Pancreas (tissue), 10 donors: ENCODE measurements at regions not wholly inside any gene's neighbourhood (a gene's known extent, or its start where the extent isn't known, plus 50 kb on each side); places are given as distances from the start of the nearest gene placed in this dataset.
"Not testable (repeated sequence)": the region's sequence is repeated elsewhere in the genome, so short reads cannot be mapped to it uniquely, and the experiment has no call there.

Source experiments
- ATAC-seq, 4 donors: fragments of 200-7000 bp; cut with Tn5 transposase; one replicate each; pipeline versions ENCODE4 v1.8.0 to v1.9.1; 2020; ENCODE audit warnings: mild to moderate bottlenecking in 4 of 4, moderate library complexity in 4 of 4
- DNase-seq, 6 donors: peaks; one replicate each; pipeline ENCODE4 v3.0.0-alpha.2; 2020
- FAIRE-seq: peaks from 2 replicates; lab custom pipeline; 2012; peaks lifted over from hg19 to GRCh38; lab: Jason Lieb, UNC
- H3K27ac ChIP-seq, 4 donors: fragments of 200-600 bp; sonication (generic); 1 replicate in 3 of 4; 2 replicates in 1 of 4; pipeline versions ENCODE4 v1.5.0 to v1.8.0; 2020
- H3K27me3 ChIP-seq, 4 donors: fragments of 200-600 bp; one replicate each; pipeline ENCODE4 v1.8.0; 2021
- H3K36me3 ChIP-seq, 3 donors: fragments of 200-600 bp; sonication (generic) in 1 of 3; one replicate each; pipeline versions ENCODE4 v1.5.0 to v1.8.0; 2020 to 2021
- H3K4me1 ChIP-seq, 3 donors: fragments of 200-600 bp; one replicate each; pipeline ENCODE4 v1.8.0; 2021
- H3K4me3 ChIP-seq, 4 donors: fragments of 200-600 bp; sonication (generic) in 2 of 4; one replicate each; pipeline versions ENCODE4 v1.5.0 to v1.8.0; 2020 to 2021
- H3K9me3 ChIP-seq, 4 donors: fragments of 200-600 bp; one replicate each; pipeline ENCODE4 v1.8.0; 2021
- WGBS, 2 donors: extraction: QIAGEN DNeasy Blood & Tissue Kit; methylation state at CpG; one replicate each; pipeline ENCODE4 v1.1.7; 2013; 5-methylcytosine and 5-hydroxymethylcytosine counted together
- intact Hi-C, 3 donors: fragments of 100-400 bp; cut with DNase I; formaldehyde crosslinking; loops; one replicate each; pipeline versions ENCODE4 v1.11.1 to v1.14.2; 2022
- donor health status: healthy with polysubstance abuse.
- donor health status: DM: no; HTN: no; CAD: no; lungs with moderate emphysema.
- donor health status: DM: no; HTN: no; CAD: no.
- donor health status: control.
- donor health status: control.
- donor health status: Bipolar disorder and iron deficiency.
- donor health status: DM: yes; HTN: yes; CAD: no.
- donor health status: DM: no; HTN: no; CAD: no.
- donor health status: DM: no; HTN: no; CAD: no.
- donor health status: DM: yes; HTN: yes; CAD: no.

- H3K27ac ChIP-seq, FAIRE-seq, H3K36me3 ChIP-seq, H3K9me3 ChIP-seq, DNase-seq, H3K27me3 ChIP-seq, intact Hi-C loops, H3K4me1 ChIP-seq: not testable (repeated sequence)
- 0% methylated on average over 10 of the region's 85 CpGs; no CpG with 5 or more reads in 1 of the 2 donors for WGBS, 2 donors
- peak overlapping the region in 3 of 4 donors; percentile 18 to 40 (median 36) for H3K4me3 ChIP-seq
- ATAC-seq: peak; percentile 92 to 98 (median 96)
Observed at GRCh38 chrX:3843522-3844145, 130.2 kb upstream of the PRKX start.

- H3K4me3 ChIP-seq: peak overlapping the region in 3 of 4 donors; percentile 18 to 40 (median 36)
- not testable (repeated sequence) for H3K4me1 ChIP-seq
Observed at GRCh38 chrX:3842822-3843521, 129.5 kb upstream of the PRKX start.

GRCh38 chrX:3838754-3839153 is 125.3 kb upstream of the PRKX start:
- H3K27me3 ChIP-seq, H3K9me3 ChIP-seq, H3K36me3 ChIP-seq, H3K27ac ChIP-seq, DNase-seq, H3K4me1 ChIP-seq, intact Hi-C loops, ATAC-seq, H3K4me3 ChIP-seq, FAIRE-seq: not testable (repeated sequence)
- WGBS, 2 donors: 99% methylated on average over 18 of the region's 24 CpGs; no CpG with 5 or more reads in 1 of the 2 donors

More at GRCh38 chrX:3842822-3843521, 129.5 kb upstream of the PRKX start:
- H3K36me3 ChIP-seq, FAIRE-seq, H3K9me3 ChIP-seq, H3K27ac ChIP-seq, H3K27me3 ChIP-seq, intact Hi-C loops: not testable (repeated sequence)
- WGBS, 2 donors: 0% methylated on average over 24 of the region's 70 CpGs; no CpG with 5 or more reads in 1 of the 2 donors
- peak in 1 of 6 donors; percentile 22 for DNase-seq
- ATAC-seq: peak; percentile 63 to 87 (median 69)

- intact Hi-C loops, H3K9me3 ChIP-seq, H3K4me1 ChIP-seq, H3K27me3 ChIP-seq, FAIRE-seq, H3K36me3 ChIP-seq, ATAC-seq, H3K4me3 ChIP-seq, H3K27ac ChIP-seq: not testable (repeated sequence)
- WGBS, 2 donors: 89 to 95% methylated on average over 15 to 25 of the region's 58 CpGs
- DNase-seq: peak in 1 of 6 donors; percentile 58
Observed at GRCh38 chrX:3837958-3838643, 124.7 kb upstream of the PRKX start.

- FAIRE-seq, H3K27me3 ChIP-seq, H3K9me3 ChIP-seq, H3K27ac ChIP-seq, DNase-seq, H3K4me3 ChIP-seq, intact Hi-C loops, H3K36me3 ChIP-seq, H3K4me1 ChIP-seq: not testable (repeated sequence)
- 57% methylated on average over 1 of the region's 13 CpGs; no CpG with 5 or more reads in 1 of the 2 donors for WGBS, 2 donors
- peak in 2 of 4 donors; percentile 42 to 59 for ATAC-seq
Observed at GRCh38 chrX:3837211-3837610, 123.8 kb upstream of the PRKX start.

- H3K4me1 ChIP-seq, ATAC-seq, intact Hi-C loops, H3K27me3 ChIP-seq, DNase-seq, H3K36me3 ChIP-seq, H3K4me3 ChIP-seq, H3K27ac ChIP-seq, FAIRE-seq, H3K9me3 ChIP-seq: not testable (repeated sequence)
- no CpG with 5 or more reads among the region's 11 CpGs for WGBS, 2 donors
Observed at GRCh38 chrX:3833761-3834542, 120.5 kb upstream of the PRKX start.

- H3K27me3 ChIP-seq, H3K4me1 ChIP-seq, DNase-seq, intact Hi-C loops, H3K4me3 ChIP-seq, ATAC-seq, FAIRE-seq, H3K36me3 ChIP-seq, H3K27ac ChIP-seq, H3K9me3 ChIP-seq: not testable (repeated sequence)
- 80 to 95% methylated on average over 5 to 6 of the region's 9 CpGs for WGBS, 2 donors
Observed at GRCh38 chrX:3830020-3830419, 116.6 kb upstream of the PRKX start.

GRCh38 chrX:3829041-3829531 is 115.6 kb upstream of the PRKX start:
- FAIRE-seq, intact Hi-C loops: not testable (repeated sequence)
- 73 to 80% methylated on average over 6 to 8 of the region's 12 CpGs for WGBS, 2 donors

GRCh38 chrX:3828378-3829040 is 115.1 kb upstream of the PRKX start:
- H3K27me3 ChIP-seq, H3K4me1 ChIP-seq, intact Hi-C loops, ATAC-seq, DNase-seq, H3K9me3 ChIP-seq, FAIRE-seq, H3K36me3 ChIP-seq, H3K4me3 ChIP-seq, H3K27ac ChIP-seq: not testable (repeated sequence)
- WGBS, 2 donors: 85 to 92% methylated on average over 17 to 18 of the region's 20 CpGs

More at GRCh38 chrX:3829041-3829531, 115.6 kb upstream of the PRKX start:
- not testable (repeated sequence) for H3K9me3 ChIP-seq, H3K27me3 ChIP-seq, H3K27ac ChIP-seq, H3K4me3 ChIP-seq, ATAC-seq, H3K36me3 ChIP-seq, H3K4me1 ChIP-seq, DNase-seq

- H3K4me3 ChIP-seq, H3K27me3 ChIP-seq, H3K36me3 ChIP-seq, H3K9me3 ChIP-seq, H3K4me1 ChIP-seq, H3K27ac ChIP-seq, intact Hi-C loops, DNase-seq, ATAC-seq, FAIRE-seq: not testable (repeated sequence)
- no CpG with 5 or more reads among the region's 5 CpGs for WGBS, 2 donors
Observed at GRCh38 chrX:3824008-3824407, 110.6 kb upstream of the PRKX start.
